Adrenal gland (tissue), 5 donors: ENCODE measurements at regions not wholly inside any gene's neighbourhood (a gene's known extent, or its start where the extent isn't known, plus 50 kb on each side); places are given as distances from the start of the nearest gene placed in this dataset.
"Not testable (repeated sequence)": the region's sequence is repeated elsewhere in the genome, so short reads cannot be mapped to it uniquely, and the experiment has no call there.

Experiments used
- CTCF ChIP-seq, 6 experiments: fragments of 450-650 bp in 4 of 6; fragments of 200-600 bp in 2 of 6; sonication (generic) in 1 of 6; IDR thresholded peaks; 1 replicate in 5 of 6; 2 replicates in 1 of 6; pipeline versions ENCODE4 v1.5.1 to v1.8.0; 2016 to 2021; ENCODE audit warnings: antibody characterized with exemption in 6 of 6, mild to moderate bottlenecking in 2 of 6, moderate library complexity in 1 of 6
- POLR2A ChIP-seq, 2 donors: fragments of 450-650 bp; IDR thresholded peaks; one replicate each; pipeline ENCODE4 v1.6.1; 2017; ENCODE audit warnings: antibody characterized with exemption in 2 of 2, mild to moderate bottlenecking in 2 of 2, moderate library complexity in 1 of 2
- donor health status: DM: no; HTN: no; CAD: no.

GRCh38 chr3:115317953-115318352, 170.9 kb upstream of the ZBTB20 start:
- not testable (repeated sequence) for TF ChIP-seq CTCF, POLR2A (IDR thresholded peaks at IDR 0.05)
